HPDE6-E6E7 (cell line): ENCODE measurements at regions not wholly inside any gene's neighbourhood (a gene's known extent, or its start where the extent isn't known, plus 50 kb on each side); places are given as distances from the start of the nearest gene placed in this dataset.

ENCODE experiments used
- DNase-seq: peaks from one replicate; pipeline ENCODE4 v3.0.0; 2011; ENCODE audit warnings: missing footprints; ENCODE audit errors: extremely low spot score

DNA sequence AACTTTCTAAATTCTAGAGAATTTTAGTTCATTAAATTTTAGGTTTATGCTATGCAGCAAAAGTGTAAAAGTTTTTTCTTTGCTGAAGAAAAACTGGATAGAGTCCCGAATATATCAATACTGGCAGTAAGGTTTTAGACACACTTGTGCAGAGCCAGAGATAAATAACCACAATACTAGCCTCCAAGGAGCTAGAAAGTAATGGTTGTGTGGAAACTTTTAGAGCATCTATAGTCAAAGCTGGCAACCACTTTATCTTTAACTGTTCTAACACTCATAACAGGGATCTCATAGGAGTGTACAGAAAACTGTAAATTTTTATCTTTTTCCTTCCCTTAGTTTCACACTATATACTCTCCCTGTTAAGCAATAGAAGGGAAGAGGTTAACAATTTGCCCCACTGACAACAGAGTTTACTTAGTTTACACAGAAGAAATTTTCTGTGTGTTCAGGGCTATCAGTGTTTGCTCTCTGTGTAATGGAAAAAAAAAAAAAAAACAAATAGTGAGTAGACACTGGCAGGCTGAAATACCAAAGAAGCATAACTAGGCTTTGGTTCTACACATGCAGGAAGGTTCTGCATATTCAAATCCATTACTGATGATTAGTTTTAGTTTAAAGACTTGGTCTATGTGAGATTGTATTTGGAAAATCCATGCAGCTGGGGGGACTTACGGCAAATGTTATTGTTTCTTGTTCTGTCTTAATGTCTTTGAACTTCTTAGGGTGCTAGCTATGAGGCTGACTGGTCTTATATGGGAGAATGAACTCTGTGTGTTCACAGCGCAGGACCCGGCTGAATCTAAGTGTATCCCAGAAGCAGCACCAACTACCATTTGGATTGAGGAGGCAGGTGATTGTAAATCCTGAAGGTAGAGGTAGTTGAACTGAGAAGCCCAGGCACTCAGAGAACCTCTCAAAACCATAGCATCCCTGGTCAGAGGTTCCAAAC, 187.6 kb downstream of the PCSK1 start:
- DNase-seq: no peak

DNA sequence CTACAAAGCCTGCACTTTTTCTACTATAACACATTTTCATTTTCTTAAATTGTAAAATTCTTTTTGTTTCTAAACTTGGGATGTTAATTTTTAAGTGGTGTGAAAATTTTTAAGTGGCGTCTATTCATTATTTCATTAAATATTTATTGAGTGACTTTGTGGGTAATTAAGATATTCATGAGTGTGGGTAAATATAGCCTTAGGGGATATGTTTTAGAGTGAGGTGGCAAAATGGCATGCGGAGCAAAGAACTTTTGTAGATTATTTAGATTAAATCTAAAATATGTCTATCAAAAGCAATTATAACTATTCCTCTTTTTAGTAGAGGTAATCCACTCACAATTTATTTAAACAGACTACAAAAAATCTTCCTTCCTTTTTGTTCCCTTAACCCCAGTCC, 188.4 kb downstream of the PCSK1 start:
- DNase-seq: no peak

DNA sequence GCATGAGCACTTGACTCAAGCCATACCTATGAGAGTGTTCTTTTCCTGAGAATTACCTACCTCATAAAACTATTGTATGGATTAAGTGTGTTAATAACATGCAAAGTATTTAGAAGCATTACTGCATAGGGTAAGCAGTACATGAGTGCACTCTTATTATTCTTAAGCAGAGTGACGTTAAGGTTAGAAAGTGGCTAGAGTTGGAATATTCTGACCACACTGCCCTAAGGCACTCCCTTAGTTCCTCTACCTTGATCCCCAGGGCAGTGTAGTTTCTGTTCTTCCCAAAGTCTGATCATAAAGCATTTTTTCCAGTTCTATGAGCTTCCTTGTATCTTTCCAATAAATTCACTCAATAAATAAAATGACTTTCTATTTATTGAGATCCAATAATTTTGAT, 189.2 kb downstream of the PCSK1 start:
- no peak for DNase-seq

GRCh38 chr5:96243203-96243602, 189.8 kb downstream of the PCSK1 start:
- no peak for DNase-seq

DNA sequence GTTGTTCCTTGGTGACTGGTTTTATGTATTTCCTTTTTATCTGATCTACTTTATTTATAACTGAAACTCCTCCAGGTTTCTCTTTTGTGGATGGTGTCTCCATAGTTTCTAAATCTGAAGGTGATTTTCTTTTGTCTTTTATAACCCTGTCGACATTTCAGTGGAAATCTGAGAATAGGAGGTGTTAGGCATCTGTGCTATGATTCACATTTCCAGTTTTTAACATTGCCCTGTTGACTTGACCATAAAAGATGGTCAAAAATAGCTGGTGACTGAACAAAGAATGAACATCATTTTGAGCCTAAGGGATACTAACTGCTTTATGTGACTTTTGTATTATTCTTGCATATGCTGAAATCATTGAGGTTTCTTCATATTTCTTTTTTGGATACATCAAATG, 190.5 kb downstream of the PCSK1 start:
- DNase-seq: no peak

DNA sequence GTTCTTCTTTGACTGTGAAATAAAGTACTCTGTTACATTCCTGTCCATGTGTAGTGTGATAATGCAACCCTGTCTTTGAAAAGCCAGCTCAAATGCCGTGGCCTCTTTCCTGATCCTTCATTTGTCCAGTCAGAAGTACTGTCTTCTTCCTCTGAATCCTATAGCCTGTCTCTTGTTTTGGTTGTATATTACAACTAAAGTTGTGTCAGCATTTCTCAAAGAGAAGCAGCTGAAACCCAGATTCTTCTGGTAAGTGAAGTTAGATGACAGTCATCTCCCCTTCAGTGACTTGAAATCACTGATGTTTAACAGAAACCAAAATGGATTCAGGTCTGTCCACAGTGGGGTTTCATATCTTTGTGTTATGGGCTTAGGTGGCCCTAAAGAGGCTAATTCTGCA, 196.2 kb downstream of the PCSK1 start:
- DNase-seq: no peak

- DNase-seq: no peak
These were observed 197.0 kb downstream of the PCSK1 start for GRCh38 chr5:96236051-96236450.

- DNase-seq: no peak
These were observed 197.8 kb downstream of the PCSK1 start for GRCh38 chr5:96235008-96235910.

- no peak for DNase-seq
These were observed 200.4 kb downstream of the PCSK1 start for GRCh38 chr5:96232602-96233001.

GRCh38 chr5:96229188-96229587, 203.9 kb downstream of the PCSK1 start:
- no peak for DNase-seq

DNA sequence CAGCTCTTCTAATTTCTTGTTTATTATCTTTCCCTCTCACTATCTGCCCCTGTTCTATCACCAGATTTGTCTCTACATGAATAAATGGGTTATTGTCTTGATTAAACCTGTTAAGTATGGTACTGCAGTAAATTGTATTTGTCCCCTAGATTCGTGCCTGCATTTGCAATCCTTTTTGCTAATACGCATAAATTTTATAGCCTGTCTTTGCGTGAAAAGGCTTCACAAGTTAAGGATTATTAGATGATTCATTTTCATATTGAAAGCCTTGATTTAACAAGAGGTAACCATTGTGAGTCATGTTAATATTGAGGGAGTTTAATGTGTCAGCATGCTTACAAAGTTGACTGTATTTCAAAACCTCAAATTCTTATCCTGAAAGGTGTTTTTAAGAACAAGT, 204.6 kb downstream of the PCSK1 start:
- no peak for DNase-seq

- DNase-seq: no peak
These were observed 205.1 kb downstream of the PCSK1 start for GRCh38 chr5:96227957-96228356.

DNA sequence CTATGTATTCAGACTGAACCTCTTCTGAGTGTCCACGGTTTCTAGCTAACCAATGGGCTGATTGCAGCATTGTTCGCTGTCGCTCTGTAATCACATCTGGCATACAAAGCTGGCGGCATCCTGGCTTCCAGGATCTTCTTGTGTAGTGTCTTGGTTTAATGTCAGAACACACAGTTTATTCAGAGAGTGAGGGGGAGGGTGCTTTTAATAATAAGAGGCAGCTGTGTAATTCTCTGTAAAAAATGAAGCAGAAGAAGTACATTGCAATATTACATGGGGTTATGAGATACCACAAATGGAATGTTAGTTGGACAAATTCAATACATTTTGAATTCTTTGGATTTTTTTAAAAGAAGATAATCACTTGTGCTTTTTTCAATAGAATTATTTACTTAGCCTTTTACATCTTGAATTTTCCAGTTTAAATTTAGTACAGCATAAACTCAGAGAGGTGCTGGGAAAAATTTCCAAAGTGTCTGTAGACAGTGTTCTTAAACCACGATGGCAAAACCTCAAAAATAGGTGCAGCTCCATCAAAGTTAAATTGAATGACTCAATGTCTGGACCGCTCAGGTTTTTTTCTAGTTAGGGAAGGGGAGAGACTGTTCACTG, 206.0 kb downstream of the PCSK1 start:
- no peak for DNase-seq

- no peak for DNase-seq
These were observed 210.9 kb downstream of the PCSK1 start for GRCh38 chr5:96222129-96222528.

GRCh38 chr5:96220610-96221390, 212.2 kb downstream of the PCSK1 start:
- peak; percentile 25 for DNase-seq

DNA sequence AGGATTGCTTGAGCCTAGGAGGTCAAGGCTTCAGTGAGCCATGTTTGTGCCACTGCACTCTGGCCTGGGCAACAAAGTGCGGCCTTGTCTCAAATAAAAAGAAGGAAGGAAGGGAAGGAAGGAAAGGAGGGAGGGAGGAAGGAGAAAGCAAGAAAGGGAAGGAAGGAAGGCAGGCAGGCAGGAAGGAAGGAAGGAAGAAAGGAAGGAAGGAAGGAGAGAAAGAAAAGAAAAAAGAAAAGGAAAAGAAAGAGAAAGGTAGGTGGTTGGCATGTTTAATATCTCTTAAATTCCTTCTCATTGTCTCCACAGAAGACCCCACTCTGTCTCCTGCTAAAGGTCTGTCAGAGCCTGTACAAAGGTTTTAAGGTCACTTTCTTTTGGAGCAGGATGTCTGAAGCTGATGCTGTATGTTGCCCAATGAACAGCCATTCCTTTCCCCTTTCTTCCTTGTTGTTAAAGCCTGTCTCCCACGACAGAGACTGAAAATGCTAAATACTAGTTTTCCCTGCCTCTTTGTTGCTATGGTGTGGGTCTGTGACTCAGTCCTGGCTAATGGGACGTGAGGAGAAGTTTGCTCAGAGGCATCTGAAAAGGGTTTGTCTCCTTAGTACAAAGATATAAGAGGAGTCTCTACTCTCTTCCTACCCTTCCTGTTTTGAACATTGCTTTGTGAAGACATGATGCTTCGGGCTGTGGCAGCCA, 213.3 kb downstream of the PCSK1 start:
- peak; percentile 41 for DNase-seq

- DNase-seq: no peak
These were observed 214.4 kb downstream of the PCSK1 start for GRCh38 chr5:96218653-96219052.

DNA sequence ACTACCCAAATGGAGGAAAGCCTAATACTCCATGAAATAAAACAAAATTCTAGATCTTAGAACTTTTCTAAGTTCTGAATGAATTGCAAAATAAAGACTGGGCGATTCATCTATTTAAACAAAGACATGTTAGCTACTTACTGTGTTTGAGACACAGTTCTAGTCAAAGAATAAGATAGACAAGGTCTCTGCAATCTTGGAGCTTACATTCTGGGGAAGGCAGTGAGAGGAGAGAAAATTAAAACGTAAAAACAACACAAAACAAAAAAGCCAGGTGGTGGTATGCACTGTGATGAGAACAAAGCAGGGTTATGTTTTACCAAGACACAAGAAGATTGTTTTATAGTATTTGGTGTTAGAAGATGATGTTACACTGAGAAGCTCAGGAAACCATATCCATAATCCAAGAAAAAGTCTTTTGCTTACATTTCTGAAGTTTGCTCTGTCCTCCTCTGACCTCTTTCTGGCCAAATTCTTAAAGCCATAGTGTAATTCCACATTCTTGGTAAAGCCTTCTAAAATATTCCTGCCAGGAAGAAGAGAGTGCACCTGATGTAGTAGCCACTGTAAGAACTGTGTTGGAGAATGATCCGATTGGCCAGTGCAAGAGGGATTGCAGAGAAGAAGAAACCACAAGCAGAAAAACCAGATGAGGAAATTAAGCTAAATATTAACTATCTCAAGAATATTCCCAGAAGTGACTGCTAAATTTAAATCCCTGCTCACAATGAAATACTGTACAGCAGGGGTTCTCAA, 218.4 kb downstream of the PCSK1 start:
- DNase-seq: no peak

- no peak for DNase-seq
These were observed 223.2 kb downstream of the PCSK1 start for GRCh38 chr5:96209829-96210228.

- DNase-seq: no peak
These were observed 225.6 kb downstream of the PCSK1 start for GRCh38 chr5:96207420-96207819.
